ENCODE measurements at regions not wholly inside any gene's neighbourhood (a gene's known extent, or its start where the extent isn't known, plus 50 kb on each side); places are given as distances from the start of the nearest gene placed in this dataset.

- intact Hi-C loops (cut with micrococcal nuclease), result no loop called here
- H3K9me3 Mint-ChIP-seq, result no peaks in the 10 kb centered on the region
- CTCF ChIA-PET, result interaction anchor here (0.7 kb wide), 1 partner anchor 111 kb away, joined by 3 read pairs; no protein-coding TSS in a partner anchor
- no peaks in the 10 kb centered on the region for H3K27me3 Mint-ChIP-seq (ENCODE audit: low read depth)
- no peak overlapping the region for H3K4me3 Mint-ChIP-seq
- H3K36me3 Mint-ChIP-seq (ENCODE audit: low read depth), result no peaks in the 10 kb centered on the region
- H3K4me1 Mint-ChIP-seq (ENCODE audit: low read depth), result no peaks in the 10 kb centered on the region
- DNase-seq, result no peak
- H3K27ac Mint-ChIP-seq, result no peak overlapping the region
Observed at GRCh38 chr6:112690497-112691202, 343.5 kb downstream of the RFPL4B start.

GRCh38 chr6:112691289-112691688 lies 344.2 kb downstream of the RFPL4B start:
- Mint-ChIP-seq H3K27me3 (ENCODE audit: low read depth) (no peaks in the 10 kb centered on the region), H3K4me3 (no peak overlapping the region), H3K27ac (no peak overlapping the region), H3K4me1 (ENCODE audit: low read depth) (no peaks in the 10 kb centered on the region), H3K9me3 (no peaks in the 10 kb centered on the region), H3K36me3 (ENCODE audit: low read depth) (no peaks in the 10 kb centered on the region)
- CTCF ChIA-PET, result no interaction called here
- intact Hi-C loops (cut with micrococcal nuclease), result no loop called here
- no peak for DNase-seq

- intact Hi-C loops (cut with micrococcal nuclease), result loop anchor here (5.0 kb wide), 1 partner anchor 253 kb away; no protein-coding TSS in a partner anchor
- H3K4me3 Mint-ChIP-seq, result no peak overlapping the region
- CTCF ChIA-PET, result no interaction called here
Observed at GRCh38 chr6:112695001-112695400, 347.9 kb downstream of the RFPL4B start.

DNA sequence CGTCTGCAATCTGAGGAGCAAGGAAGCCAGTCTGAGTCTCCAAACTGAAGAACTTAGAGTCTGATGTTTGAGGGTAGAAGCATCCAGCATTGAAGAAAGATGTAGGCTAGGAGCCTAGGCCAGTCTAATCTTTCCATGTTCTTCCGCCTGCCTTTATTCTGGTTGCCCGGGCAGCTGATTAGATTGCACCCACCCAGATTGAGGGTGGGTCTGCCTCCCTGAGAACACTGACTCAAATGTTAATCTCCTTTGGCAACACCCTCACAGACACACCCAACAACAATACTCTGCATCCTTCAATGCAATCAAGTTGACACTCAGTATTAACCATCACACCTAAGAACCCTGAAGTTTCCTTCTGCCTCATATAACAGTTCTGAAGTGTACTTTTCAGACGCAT lies 350.1 kb downstream of the RFPL4B start:
- DNase-seq, result no peak
- intact Hi-C loops (cut with micrococcal nuclease), result loop anchor here (5.0 kb wide), 1 partner anchor 255 kb away; no protein-coding TSS in a partner anchor
- Mint-ChIP-seq H3K27ac (no peak overlapping the region), H3K27me3 (ENCODE audit: low read depth) (no peaks in the 10 kb centered on the region), H3K4me1 (ENCODE audit: low read depth) (no peaks in the 10 kb centered on the region), H3K36me3 (ENCODE audit: low read depth) (no peaks in the 10 kb centered on the region), H3K4me3 (no peak overlapping the region), H3K9me3 (no peaks in the 10 kb centered on the region)
- CTCF ChIA-PET, result interaction anchor here (0.9 kb wide), 1 partner anchor 13 kb away, joined by 4 read pairs; no protein-coding TSS in a partner anchor

More at GRCh38 chr6:112695001-112695400, 347.9 kb downstream of the RFPL4B start:
- no peak overlapping the region for H3K27ac Mint-ChIP-seq
- no peak for DNase-seq
- H3K36me3 Mint-ChIP-seq (ENCODE audit: low read depth), result no peaks in the 10 kb centered on the region
- H3K27me3 Mint-ChIP-seq (ENCODE audit: low read depth), result no peaks in the 10 kb centered on the region
- no peaks in the 10 kb centered on the region for H3K4me1 Mint-ChIP-seq (ENCODE audit: low read depth)
- H3K9me3 Mint-ChIP-seq, result no peaks in the 10 kb centered on the region

- no peaks in the 10 kb centered on the region for H3K27me3 Mint-ChIP-seq (ENCODE audit: low read depth)
- no peaks in the 10 kb centered on the region for H3K4me1 Mint-ChIP-seq (ENCODE audit: low read depth)
- intact Hi-C loops (cut with micrococcal nuclease), result no loop called here
- no peak overlapping the region for H3K4me3 Mint-ChIP-seq
- H3K9me3 Mint-ChIP-seq, result peaks cover 1% of the 10 kb centered on the region
- no peaks in the 10 kb centered on the region for H3K36me3 Mint-ChIP-seq (ENCODE audit: low read depth)
- H3K27ac Mint-ChIP-seq, result no peak overlapping the region
- DNase-seq, result no peak
- CTCF ChIA-PET, result interaction anchor here (0.6 kb wide), 1 partner anchor 1033 kb away, joined by 5 read pairs; no protein-coding TSS in a partner anchor
Observed at GRCh38 chr6:112701201-112701600, 354.1 kb downstream of the RFPL4B start.

GRCh38 chr6:112710710-112711109 lies 363.6 kb downstream of the RFPL4B start:
- Mint-ChIP-seq H3K27ac (no peak overlapping the region), H3K27me3 (ENCODE audit: low read depth) (no peaks in the 10 kb centered on the region), H3K4me3 (no peak overlapping the region), H3K9me3 (no peaks in the 10 kb centered on the region), H3K36me3 (ENCODE audit: low read depth) (no peaks in the 10 kb centered on the region), H3K4me1 (ENCODE audit: low read depth) (no peaks in the 10 kb centered on the region)
- DNase-seq, result no peak
- CTCF ChIA-PET, result interaction anchor here (1.0 kb wide), 1 partner anchor 13 kb away, joined by 4 read pairs; no protein-coding TSS in a partner anchor
- intact Hi-C loops (cut with micrococcal nuclease), result no loop called here

DNA sequence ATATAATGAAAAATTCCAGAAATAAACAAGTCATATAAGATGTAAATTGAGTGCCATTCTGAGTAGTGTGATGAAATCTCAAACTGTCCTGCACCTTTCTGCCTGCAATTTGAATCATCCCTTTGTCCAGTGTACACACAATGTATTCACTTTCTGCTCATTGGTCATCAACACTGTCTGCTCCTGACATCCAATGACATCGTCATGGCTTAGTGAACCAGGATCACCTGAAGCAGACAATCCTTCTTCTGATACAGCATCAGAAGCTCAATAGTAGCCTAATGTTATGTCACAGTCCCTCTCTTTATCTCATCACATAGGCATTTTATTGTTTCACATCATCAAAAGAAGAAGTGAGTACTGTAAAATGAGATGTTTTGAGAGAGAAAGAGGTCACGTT lies 366.3 kb downstream of the RFPL4B start:
- Mint-ChIP-seq H3K27me3 (ENCODE audit: low read depth) (no peaks in the 10 kb centered on the region), H3K9me3 (no peaks in the 10 kb centered on the region), H3K27ac (no peak overlapping the region), H3K36me3 (ENCODE audit: low read depth) (no peaks in the 10 kb centered on the region), H3K4me1 (ENCODE audit: low read depth) (no peaks in the 10 kb centered on the region), H3K4me3 (no peak overlapping the region)
- no peak for DNase-seq
- CTCF ChIA-PET, result no interaction called here
- intact Hi-C loops (cut with micrococcal nuclease), result no loop called here

DNA sequence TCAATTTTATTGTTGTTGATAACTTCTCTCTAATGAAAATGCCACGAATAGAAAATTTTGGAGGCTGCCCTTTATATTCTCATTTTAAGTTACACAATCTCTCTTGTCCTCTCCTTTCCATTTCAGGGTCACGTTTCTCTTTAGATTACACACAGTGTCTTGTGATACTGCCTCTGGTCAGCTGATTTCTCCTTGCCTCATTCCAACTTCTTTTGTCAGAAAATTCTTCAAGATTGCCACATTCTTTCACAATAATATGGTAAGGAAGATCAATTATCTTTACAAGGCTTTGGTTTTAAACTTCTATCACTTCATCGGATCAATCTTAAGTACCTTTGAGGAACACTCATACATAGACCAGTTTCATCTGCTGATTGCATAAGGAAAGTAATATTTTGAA lies 370.3 kb downstream of the RFPL4B start:
- Mint-ChIP-seq H3K4me3 (no peak overlapping the region), H3K36me3 (ENCODE audit: low read depth) (no peaks in the 10 kb centered on the region), H3K27ac (no peak overlapping the region), H3K9me3 (no peaks in the 10 kb centered on the region), H3K4me1 (ENCODE audit: low read depth) (no peaks in the 10 kb centered on the region), H3K27me3 (ENCODE audit: low read depth) (no peaks in the 10 kb centered on the region)
- intact Hi-C loops (cut with micrococcal nuclease), result no loop called here
- CTCF ChIA-PET, result no interaction called here
- no peak for DNase-seq

DNA sequence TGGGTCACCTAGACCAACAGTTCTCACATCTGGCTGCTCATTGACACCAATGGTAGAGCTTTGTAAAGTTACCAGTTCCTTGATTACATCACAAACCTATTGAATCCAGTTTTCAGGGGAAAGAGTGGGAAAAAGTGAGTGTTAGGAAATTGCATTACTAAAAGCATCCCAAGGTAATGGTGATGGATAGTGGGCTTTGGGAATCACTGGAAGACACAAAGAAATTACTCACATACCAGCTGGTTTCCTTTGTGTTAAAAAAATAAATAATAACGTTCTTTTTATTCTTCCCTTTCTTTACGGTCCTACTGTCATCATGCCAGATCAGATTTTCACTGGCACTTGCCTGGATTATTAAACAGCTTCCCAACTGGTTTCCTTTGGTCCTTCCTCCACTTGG lies 370.7 kb downstream of the RFPL4B start:
- no peak overlapping the region for H3K27ac Mint-ChIP-seq
- intact Hi-C loops (cut with micrococcal nuclease), result no loop called here
- no peak overlapping the region for H3K4me3 Mint-ChIP-seq
- no peaks in the 10 kb centered on the region for H3K27me3 Mint-ChIP-seq (ENCODE audit: low read depth)
- H3K36me3 Mint-ChIP-seq (ENCODE audit: low read depth), result no peaks in the 10 kb centered on the region
- CTCF ChIA-PET, result no interaction called here
- DNase-seq, result no peak
- no peaks in the 10 kb centered on the region for H3K9me3 Mint-ChIP-seq
- H3K4me1 Mint-ChIP-seq (ENCODE audit: low read depth), result no peaks in the 10 kb centered on the region

DNA sequence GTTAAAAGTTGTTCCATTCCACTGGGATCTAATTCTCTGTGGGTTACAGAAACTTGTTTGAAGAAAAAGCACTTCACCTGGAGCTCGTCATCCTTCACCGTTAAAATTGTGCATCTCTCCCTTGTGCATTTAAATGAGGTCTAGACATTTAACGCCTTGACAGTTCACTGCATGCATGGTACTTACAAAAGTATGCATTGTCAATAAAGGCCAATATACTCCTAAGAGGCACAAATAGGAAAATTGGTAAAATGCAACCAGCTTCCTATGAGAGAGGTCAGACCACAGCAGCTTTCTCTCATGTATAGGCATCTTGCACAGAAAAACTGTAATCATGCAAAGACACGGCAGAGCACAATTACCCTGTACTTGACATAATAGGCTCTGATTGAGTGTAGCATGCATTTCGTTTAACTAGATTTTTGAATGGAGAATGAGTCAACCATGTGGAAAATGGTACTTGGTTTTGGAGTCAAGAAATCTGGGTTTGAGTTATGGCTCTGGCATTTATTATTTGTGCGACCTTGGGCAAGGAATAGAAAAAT lies 378.5 kb downstream of the RFPL4B start:
- Mint-ChIP-seq H3K36me3 (ENCODE audit: low read depth) (no peaks in the 10 kb centered on the region), H3K9me3 (no peaks in the 10 kb centered on the region), H3K27ac (no peak overlapping the region), H3K27me3 (ENCODE audit: low read depth) (no peaks in the 10 kb centered on the region), H3K4me1 (ENCODE audit: low read depth) (no peaks in the 10 kb centered on the region), H3K4me3 (no peak overlapping the region)
- no peak for DNase-seq
- CTCF ChIA-PET, result no interaction called here
- intact Hi-C loops (cut with micrococcal nuclease), result no loop called here

GRCh38 chr6:112735129-112735528 lies 388.0 kb downstream of the RFPL4B start:
- CTCF ChIA-PET, result no interaction called here
- H3K27me3 Mint-ChIP-seq (ENCODE audit: low read depth), result no peaks in the 10 kb centered on the region
- H3K27ac Mint-ChIP-seq, result no peak overlapping the region
- H3K36me3 Mint-ChIP-seq (ENCODE audit: low read depth), result no peaks in the 10 kb centered on the region
- no peaks in the 10 kb centered on the region for H3K9me3 Mint-ChIP-seq
- H3K4me3 Mint-ChIP-seq, result no peak overlapping the region
- intact Hi-C loops (cut with micrococcal nuclease), result no loop called here
- no peaks in the 10 kb centered on the region for H3K4me1 Mint-ChIP-seq (ENCODE audit: low read depth)
- DNase-seq, result no peak

- no peaks in the 10 kb centered on the region for H3K27me3 Mint-ChIP-seq (ENCODE audit: low read depth)
- intact Hi-C loops (cut with micrococcal nuclease), result no loop called here
- no peak for DNase-seq
- H3K4me1 Mint-ChIP-seq (ENCODE audit: low read depth), result no peaks in the 10 kb centered on the region
- H3K36me3 Mint-ChIP-seq (ENCODE audit: low read depth), result no peaks in the 10 kb centered on the region
- no peaks in the 10 kb centered on the region for H3K9me3 Mint-ChIP-seq
- H3K27ac Mint-ChIP-seq, result no peak overlapping the region
- H3K4me3 Mint-ChIP-seq, result no peak overlapping the region
- CTCF ChIA-PET, result no interaction called here
Observed at GRCh38 chr6:112739766-112740165, 392.6 kb downstream of the RFPL4B start.

DNA sequence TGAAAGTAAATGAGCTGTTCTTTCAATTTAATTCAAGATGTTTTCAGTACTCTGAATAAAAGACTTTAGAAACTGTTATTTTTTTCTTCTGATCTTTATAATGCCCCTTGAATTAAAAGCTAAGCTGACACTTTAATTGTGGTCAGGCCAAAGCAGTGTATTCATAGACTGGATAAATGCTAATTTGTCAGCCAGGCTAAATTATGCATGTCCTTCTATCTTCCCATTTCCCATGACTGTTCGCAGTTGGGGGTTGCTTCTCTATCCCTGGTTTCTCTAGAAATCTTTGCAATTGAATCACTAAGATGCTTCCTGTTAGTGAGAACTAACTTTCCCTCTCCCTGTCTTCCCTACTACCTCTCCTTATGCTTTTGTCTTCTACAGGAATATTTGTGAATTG lies 396.2 kb downstream of the RFPL4B start:
- Mint-ChIP-seq H3K27ac (no peak overlapping the region), H3K36me3 (ENCODE audit: low read depth) (no peaks in the 10 kb centered on the region), H3K4me3 (no peak overlapping the region), H3K4me1 (ENCODE audit: low read depth) (no peaks in the 10 kb centered on the region), H3K9me3 (no peaks in the 10 kb centered on the region), H3K27me3 (ENCODE audit: low read depth) (no peaks in the 10 kb centered on the region)
- no peak for DNase-seq
- intact Hi-C loops (cut with micrococcal nuclease), result no loop called here
- CTCF ChIA-PET, result no interaction called here

All from activated naive CD4-positive, alpha-beta T cell treated with anti-CD3 and anti-CD28 coated beads for 36 hours (primary cell).